AG10803 (cell line): ENCODE measurements at regions not wholly inside any gene's neighbourhood (a gene's known extent, or its start where the extent isn't known, plus 50 kb on each side); places are given as distances from the start of the nearest gene placed in this dataset.

Source experiments
- DNase-seq: peaks from one replicate; pipeline ENCODE4 v3.0.0; 2010; ENCODE audit warnings: low read depth
- H3K4me3 ChIP-seq: 2 replicates; pipeline ENCODE4 v1.5.1; 2011; ENCODE audit warnings: mild to moderate bottlenecking, low read length, control low read depth
- CTCF ChIP-seq: conservative IDR thresholded peaks from 2 replicates; pipeline ENCODE4 v1.5.1; 2011; ENCODE audit warnings: mild to moderate bottlenecking, low read length, control low read depth, inconsistent platforms

- H3K4me3 ChIP-seq = no peak overlapping the region
- peak; percentile 73 for DNase-seq
- TF ChIP-seq CTCF = no peak
Observed at GRCh38 chr10:43794181-43794815, 145.6 kb upstream of the ZNF32 start.

- H3K4me3 ChIP-seq = no peak overlapping the region
- DNase-seq = peak; percentile 95
- no peak for TF ChIP-seq CTCF
Observed at GRCh38 chr10:43793704-43794103, 145.0 kb upstream of the ZNF32 start.

DNA sequence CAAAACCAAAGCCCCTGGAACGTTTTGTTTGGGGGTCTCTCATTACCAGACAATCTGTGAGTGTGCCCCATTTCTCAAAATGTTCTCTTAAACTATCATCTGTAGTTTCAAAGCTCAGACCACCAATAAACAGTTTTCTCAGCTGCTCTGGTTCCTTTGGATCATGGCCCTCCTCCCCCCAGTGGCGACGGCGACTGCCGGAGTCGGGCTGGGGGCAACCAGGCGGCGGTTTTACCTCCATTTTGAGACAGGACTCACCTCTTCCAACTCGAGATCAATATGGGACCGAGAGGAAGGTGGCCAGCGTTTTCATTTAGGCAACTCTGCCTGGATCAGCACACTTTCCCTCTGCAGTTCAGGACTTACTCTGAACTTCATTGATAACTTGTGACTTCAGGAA lies 141.5 kb upstream of the ZNF32 start:
- no peak for TF ChIP-seq CTCF
- DNase-seq = no peak
- no peak overlapping the region for H3K4me3 ChIP-seq

- TF ChIP-seq CTCF = peak; percentile 14; the same call in 1 of the 2 replicates
- H3K4me3 ChIP-seq = no peak overlapping the region
- DNase-seq = no peak
Observed at GRCh38 chr10:43785252-43785651, 136.6 kb upstream of the ZNF32 start.

- no peak overlapping the region for H3K4me3 ChIP-seq
- no peak for TF ChIP-seq CTCF
- no peak for DNase-seq
Observed at GRCh38 chr10:43782814-43783213, 134.1 kb upstream of the ZNF32 start.

DNA sequence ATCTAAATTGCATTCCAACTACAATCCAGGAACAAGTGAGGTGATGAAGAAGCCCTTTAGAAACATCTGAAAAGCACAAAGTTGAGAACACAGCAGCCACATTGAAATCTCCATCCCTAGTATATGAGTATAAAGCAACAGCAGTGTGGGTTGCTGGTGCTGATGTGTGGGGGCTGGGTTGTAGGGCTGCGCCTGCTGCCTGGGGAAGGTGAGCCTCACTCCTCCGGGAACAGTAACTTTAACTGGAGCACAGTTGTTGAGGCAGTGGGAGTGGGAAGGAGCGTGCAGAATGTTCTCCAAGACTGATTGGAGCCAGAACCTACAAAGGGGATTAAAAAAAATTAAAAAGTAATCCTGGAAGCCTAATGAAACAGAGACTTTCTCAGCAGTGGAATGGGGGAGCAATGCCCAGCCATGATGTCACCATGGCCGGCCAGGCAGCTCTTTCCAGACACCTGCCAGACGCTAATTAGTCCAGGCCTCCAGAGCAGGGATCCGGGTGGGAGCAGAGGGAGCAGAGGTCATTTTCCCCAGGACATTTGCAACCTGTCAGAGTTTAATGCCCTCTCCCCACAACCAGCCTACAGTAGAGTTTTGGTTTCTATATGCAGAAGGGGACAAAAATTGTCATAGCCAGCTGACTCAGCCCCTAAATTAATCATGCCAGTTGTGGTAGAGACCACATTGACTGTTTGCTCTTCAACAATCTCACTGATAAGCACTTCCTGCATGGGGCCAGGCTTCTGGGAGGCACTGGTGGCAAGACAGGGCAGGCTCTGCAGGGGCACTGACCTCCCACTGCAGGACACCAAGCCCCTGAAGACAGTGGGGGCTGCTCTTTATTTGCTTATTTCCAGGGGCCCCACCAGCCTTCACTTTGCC lies 133.0 kb upstream of the ZNF32 start:
- DNase-seq = no peak
- H3K4me3 ChIP-seq = no peak overlapping the region
- TF ChIP-seq CTCF = no peak

DNA sequence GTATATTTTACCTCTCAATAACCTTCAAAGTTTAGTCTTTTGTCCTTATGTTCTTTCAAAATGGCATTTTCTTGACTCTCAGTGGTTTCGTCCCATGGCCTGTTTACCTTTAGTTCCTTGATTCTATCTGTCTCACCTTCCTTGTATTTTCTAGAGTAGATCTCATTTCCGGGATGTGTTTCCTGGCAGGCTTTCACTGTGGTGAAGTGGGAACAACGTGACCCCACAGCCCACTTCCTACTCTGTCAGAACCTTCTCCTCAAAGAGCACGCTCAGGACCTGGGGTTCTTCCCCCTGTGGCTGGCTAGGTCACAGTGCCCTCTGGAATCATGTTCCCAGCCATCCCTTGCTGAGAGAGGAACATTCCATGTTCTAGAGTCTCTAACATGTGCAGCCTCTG lies 129.9 kb upstream of the ZNF32 start:
- H3K4me3 ChIP-seq = no peak overlapping the region
- no peak for TF ChIP-seq CTCF
- DNase-seq = no peak
